HL-60/S4 (cell line): ENCODE measurements at regions not wholly inside any gene's neighbourhood (a gene's known extent, or its start where the extent isn't known, plus 50 kb on each side); places are given as distances from the start of the nearest gene placed in this dataset.

Source experiments
- in situ Hi-C: fragments of 300-500 bp; cut with MboI; formaldehyde crosslinking; loops from 2 replicates; pipeline ENCODE4 v1.14.3; 2022; ENCODE audit warnings: low sequenced_read_pairs

DNA sequence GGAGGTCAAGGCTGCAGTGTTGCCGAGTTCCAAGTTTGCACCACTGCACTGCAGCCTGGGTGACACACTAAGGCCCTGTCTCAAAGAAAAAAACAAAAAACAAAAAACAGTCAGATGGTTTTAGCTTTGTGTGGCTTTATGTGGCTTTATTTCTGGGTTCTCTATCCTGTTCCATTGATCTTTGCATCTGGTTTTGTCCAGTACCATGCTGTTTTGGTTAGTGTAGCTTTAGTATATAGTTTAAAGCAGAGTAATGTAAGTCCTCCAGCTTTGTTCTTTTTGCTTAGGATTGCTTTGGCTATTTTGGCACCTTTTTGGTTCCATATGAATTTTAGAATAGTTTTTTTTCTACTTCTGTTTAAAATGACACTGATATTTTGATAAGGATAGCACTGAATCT lies 225.5 kb downstream of the HDGFL1 start:
- in situ Hi-C loops: no loop called here

GRCh38 chr6:22800451-22800850 lies 231.1 kb downstream of the HDGFL1 start:
- in situ Hi-C loops: no loop called here

DNA sequence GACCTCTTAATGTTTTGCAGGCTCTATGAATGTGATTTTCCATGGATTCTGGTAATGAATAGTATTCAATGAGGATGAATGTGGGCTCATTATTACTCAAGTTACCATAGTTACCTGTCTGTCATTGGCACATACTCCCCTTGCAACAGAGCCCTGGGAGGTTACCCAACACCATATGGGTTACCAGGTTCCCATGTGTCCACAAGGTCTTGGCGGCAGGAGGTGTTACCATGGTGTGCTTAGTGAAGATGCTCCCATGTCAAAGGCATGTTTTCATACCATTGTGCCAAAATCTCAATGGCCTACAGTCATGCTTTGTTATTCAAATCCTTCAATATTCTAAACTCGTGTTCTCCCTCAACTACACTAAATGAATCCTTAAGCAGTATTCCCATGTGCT lies 232.5 kb downstream of the HDGFL1 start:
- in situ Hi-C loops: no loop called here

DNA sequence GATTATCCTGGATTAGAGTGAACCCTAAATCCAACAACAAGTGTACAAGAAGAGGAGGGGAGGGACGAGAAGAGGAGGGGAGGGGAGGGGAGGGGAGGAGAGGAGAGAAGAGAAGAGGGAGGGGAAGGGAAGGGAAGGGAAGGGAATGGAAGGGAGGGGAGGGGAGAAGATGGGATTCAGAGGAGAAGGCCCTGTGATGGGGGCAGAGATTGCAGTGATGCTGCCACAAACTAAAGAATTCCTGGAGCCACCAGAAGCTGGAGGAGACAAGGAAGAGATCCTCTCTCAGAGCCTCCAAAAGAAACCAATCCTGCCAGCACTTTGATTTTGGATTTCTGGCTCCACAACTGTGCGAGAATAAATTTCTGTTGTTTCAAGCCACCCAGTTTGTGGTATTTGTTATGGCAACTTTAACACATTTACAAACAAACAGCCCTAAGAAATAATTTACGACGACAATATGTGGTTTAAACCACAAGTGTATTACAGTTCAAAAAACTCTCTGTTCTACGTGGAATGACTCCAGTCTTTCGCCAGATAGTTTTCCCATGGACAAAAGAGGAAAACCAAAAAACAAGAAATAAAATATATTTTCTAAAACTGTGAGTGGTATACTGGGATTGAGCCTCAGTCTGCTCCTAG lies 235.4 kb downstream of the HDGFL1 start:
- in situ Hi-C loops: no loop called here

DNA sequence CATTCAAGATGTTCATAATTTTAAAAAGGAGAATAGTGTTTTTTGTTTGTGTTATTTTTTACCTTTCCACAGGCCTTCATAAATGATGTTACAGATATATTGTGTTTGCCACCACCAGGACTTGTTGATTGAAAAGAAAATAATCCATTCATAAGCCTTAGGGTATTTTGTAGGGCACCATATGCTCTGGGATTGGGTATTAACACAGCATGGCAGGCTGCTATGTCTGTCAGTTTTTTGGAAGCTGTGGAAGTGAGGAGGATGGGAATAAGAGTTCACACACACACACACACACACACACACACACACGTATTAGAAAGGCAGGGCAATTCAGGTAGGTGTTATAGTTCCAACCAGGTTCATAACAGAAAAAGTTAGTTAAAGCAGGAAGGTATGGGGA lies 237.9 kb downstream of the HDGFL1 start:
- in situ Hi-C loops: no loop called here

DNA sequence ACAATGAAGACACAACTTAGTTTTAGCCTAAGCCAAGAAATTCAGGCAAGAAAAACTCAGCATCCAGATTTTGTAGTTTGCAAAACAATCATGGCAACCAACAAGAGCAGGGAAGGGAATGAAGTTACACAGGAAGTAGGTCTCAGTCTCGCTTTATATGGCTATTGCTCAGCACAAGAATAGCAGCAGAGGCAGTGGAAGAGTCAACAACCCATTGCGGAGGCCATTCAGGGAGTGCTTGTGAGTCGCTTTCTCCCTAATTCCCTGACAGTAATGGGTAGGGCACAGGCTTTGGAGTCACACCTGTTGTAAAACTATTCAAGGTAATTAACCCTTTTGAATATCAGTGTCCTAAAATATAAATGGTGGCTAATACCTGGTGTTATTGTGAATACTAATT lies 238.5 kb downstream of the HDGFL1 start:
- in situ Hi-C loops: no loop called here

- in situ Hi-C loops: no loop called here
These were observed 239.1 kb downstream of the HDGFL1 start for GRCh38 chr6:22808466-22808865.

DNA sequence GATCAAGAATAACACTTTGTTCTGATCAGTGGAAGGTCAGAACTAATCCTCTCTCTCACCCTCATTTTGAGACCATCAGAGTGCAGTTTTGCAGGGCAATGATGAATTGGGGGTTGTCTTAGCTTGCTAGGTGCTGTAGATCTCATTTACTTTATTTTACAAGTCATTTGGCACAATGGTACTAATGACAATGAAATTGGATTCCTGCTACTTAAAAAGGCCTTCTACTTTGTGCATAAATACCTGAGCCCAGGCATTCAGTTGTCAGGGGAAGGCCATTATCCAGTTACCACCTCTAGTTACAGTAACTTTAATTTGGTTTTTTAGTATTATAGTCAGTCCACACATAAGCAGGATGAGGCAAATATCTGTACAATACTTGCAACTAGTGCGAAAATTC lies 240.0 kb downstream of the HDGFL1 start:
- in situ Hi-C loops: no loop called here

DNA sequence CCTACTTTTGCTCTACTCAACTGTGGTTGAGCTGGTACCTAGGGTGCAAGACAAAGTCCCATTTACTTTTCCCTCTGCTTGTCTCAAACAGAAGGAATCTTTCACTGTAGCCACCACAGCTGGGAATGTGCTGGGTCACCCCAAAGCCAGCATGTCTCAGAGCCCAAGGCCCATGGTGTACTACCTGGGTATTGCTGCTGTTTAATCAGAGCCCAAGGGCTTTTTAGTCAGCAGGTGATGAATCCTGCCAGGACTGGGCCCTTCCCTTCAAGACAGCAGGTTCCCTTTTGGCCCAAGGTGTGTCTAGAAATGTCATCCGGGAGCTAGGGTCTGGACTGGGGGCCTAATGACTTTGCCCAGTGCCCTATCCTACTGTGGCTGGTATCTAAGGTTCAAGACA lies 249.8 kb downstream of the HDGFL1 start:
- in situ Hi-C loops: no loop called here

DNA sequence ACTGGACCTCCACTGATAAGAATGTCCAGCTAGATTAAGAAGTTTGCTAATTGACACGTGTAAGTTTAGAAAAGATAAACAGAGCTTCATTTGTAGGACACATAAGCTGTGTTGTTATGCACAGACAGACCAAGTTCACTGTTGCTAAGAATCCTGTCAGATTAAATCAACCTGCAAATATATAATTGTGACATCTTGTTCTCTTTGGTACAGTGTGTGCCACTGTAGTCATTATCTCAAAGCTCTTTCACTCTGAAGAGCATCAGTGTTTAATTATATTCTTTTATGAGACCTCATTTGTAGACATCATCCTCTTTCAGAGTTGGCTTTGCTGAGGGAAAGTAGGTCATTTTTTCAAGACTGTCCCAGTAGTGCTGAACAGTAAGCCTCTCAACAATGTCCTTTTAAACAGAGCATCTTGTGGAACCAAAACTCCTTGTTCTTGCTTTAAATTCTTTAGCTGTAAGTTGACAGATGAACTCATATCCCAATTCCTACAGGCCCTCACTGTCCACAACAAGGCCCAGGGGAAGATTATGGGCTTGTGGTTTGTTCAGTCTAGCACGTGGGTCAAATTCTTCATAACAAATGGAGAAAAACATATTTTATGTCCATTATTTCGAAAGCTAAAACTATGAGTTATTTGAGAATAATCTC lies 252.4 kb downstream of the HDGFL1 start:
- in situ Hi-C loops: no loop called here

- in situ Hi-C loops: no loop called here
These were observed 255.8 kb downstream of the HDGFL1 start for GRCh38 chr6:22825210-22825609.

GRCh38 chr6:22826961-22827360 lies 257.6 kb downstream of the HDGFL1 start:
- in situ Hi-C loops: no loop called here

DNA sequence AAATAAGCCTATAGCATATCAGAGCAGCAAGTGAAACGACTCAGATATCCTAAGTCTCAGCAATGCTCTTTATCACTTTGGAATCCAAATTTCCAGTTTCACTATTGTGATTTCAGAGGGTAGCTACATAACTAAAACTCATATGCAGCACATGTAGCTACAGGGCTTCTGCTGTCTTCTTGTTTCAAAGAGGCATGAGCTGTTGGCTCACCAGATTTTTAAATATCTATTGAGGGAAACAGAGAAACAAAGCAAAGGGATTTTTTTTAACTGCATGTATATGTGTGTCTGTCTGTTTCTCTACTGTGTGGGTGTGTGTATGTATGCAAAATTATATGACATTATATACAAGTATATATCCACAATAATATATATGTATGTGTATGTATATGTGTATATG lies 258.4 kb downstream of the HDGFL1 start:
- in situ Hi-C loops: no loop called here

GRCh38 chr6:22828179-22829062 lies 259.1 kb downstream of the HDGFL1 start:
- in situ Hi-C loops: no loop called here

DNA sequence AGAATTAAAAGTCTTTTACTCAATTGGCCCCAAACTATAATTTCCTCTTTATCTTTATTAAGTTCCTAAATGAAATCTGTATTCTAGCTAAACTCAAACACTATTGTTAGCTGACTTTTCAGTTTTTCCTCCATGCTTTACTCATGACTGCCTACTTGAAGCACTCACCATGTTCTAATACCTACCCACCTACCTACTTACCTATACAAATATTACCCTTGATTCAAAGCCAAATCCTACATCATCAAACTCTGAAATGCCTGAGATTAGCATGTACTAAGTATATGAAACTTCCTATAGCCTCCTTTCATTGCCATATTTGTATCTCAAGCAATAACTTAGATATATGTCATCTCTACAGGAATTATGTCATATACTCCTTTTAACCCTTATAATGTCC lies 259.7 kb downstream of the HDGFL1 start:
- in situ Hi-C loops: no loop called here

DNA sequence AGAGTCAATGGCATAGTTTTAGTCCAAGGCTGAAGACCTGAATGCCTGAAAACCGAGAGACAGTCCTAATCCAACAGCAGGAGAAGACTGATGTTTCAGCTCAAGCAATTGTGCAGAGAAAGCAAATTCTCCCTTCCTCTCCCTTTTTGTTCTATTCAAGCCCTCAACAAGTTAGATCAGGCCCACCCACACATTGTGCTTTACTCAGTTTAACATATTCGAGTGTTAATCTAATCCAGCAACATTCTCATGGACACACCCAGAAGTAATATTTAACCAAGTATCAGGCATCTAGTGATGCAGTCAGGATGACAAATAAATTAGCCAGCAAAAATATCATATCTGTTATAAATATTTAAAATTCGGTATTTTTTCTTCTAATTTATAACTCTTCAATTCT lies 261.1 kb downstream of the HDGFL1 start:
- in situ Hi-C loops: no loop called here

DNA sequence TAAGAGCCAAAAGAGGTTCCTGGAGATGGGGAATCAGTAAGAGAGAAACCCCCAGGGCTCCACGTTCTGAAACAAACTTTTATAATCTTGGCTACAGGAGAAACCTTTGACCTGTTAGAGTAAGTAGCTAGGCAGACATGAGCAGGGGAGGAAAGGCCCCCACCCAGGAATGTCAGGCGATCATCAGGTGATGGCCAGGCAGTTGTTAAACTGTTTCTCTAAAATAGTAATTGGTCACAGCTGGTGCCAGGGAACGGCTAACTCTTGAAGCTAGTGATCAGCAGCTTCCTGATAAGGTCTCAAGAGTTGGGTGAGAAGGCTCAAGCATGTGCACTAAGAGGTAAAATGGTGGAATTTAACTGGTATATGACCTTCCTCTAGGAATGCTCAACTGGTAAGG lies 263.8 kb downstream of the HDGFL1 start:
- in situ Hi-C loops: no loop called here

DNA sequence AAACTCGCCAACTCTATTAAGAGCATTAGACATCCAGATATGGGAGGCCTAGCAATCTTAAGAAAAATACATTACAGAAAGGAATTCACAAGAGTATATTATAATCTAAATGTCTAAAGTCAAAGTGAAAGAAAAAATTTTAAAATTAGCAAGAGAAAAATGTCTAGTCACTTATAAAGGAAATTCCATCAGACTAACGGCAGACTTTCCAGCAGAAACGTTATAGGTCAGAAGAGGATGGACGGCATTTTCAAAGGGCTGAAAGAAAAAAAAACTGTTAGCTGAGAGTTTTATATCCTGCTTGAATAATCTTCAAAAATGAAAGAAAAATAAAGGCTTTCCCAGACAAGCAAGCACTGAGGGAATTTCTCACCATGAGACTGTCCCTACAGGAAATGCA lies 269.0 kb downstream of the HDGFL1 start:
- in situ Hi-C loops: no loop called here

GRCh38 chr6:22845467-22845866 lies 276.1 kb downstream of the HDGFL1 start:
- in situ Hi-C loops: no loop called here

- in situ Hi-C loops: no loop called here
These were observed 278.8 kb downstream of the HDGFL1 start for GRCh38 chr6:22848121-22848520.

DNA sequence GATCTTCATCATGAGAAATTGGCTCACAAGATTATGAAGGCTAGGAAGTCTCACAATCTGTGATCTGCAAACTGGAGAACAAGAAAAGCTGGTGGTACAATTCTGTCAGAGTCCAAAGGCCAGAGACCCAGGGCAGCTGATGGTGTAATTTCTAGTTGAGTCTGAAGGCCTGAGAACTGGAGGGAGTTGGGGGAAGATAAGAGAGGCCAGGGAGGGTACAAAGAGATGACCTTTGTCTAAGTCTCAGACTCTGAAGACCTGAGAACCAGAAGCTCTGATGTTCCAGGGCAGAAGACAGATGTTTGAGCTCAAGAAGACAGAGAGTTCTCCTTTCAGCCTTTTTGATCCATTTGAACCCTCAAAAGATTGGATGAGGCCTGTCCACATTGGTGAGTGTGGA lies 280.6 kb downstream of the HDGFL1 start:
- in situ Hi-C loops: no loop called here

GRCh38 chr6:22852101-22852500 lies 282.7 kb downstream of the HDGFL1 start:
- in situ Hi-C loops: no loop called here
